ENCODE measurements at regions not wholly inside any gene's neighbourhood (a gene's known extent, or its start where the extent isn't known, plus 50 kb on each side); places are given as distances from the start of the nearest gene placed in this dataset.

GRCh38 chr2:228793116-228793515 is 478.0 kb downstream of the PID1 start:
- no peak for DNase-seq (ENCODE audit: low spot score in 2 of 2)
- no peaks in the 10 kb centered on the region for H3K36me3 ChIP-seq
- no peaks in the 10 kb centered on the region for H3K9me3 ChIP-seq
- TF ChIP-seq CTCF (IDR thresholded peaks at IDR 0.05) = no peak
- H3K27ac ChIP-seq = no peak overlapping the region
- no peak overlapping the region for H3K4me3 ChIP-seq
- intact Hi-C loops (cut with DNase I) = no loop called here
- H3K4me1 ChIP-seq = no peaks in the 10 kb centered on the region
- H3K27me3 ChIP-seq = no peaks in the 10 kb centered on the region

DNA sequence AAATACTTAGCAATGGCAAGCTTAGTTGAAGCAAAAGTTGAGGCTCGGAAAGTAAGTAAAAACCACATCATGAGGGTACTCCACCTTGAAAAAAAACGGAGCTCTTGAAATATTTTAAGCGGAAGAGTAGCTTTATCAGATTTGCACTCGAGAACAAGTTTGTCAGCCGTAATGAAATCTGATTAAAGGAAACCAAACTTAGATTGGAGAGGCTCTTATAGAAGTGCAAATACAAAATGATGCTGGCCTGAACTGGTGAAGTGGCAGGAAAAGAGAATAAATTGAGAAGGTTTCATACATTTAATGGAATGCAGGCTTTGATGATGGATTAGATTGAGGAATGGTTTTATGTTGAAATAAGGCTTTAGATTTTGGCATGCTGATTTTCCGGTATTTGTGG is 484.2 kb downstream of the PID1 start:
- no peak for DNase-seq (ENCODE audit: low spot score in 2 of 2)
- intact Hi-C loops (cut with DNase I) = no loop called here

GRCh38 chr2:228782281-228782680 is 488.8 kb downstream of the PID1 start:
- Histone ChIP-seq H3K4me1 (no peaks in the 10 kb centered on the region), H3K27ac (no peak overlapping the region), H3K36me3 (no peaks in the 10 kb centered on the region), H3K4me3 (no peak overlapping the region), H3K27me3 (no peaks in the 10 kb centered on the region), H3K9me3 (no peaks in the 10 kb centered on the region)
- no peak for DNase-seq (ENCODE audit: low spot score in 2 of 2)
- no peak for TF ChIP-seq CTCF (IDR thresholded peaks at IDR 0.05)
- intact Hi-C loops (cut with DNase I) = no loop called here

More for the DNA sequence above, 484.2 kb downstream of the PID1 start:
- Histone ChIP-seq H3K4me1 (no peaks in the 10 kb centered on the region), H3K27ac (no peak overlapping the region), H3K9me3 (no peaks in the 10 kb centered on the region), H3K4me3 (no peak overlapping the region), H3K36me3 (no peaks in the 10 kb centered on the region), H3K27me3 (no peaks in the 10 kb centered on the region)
- TF ChIP-seq CTCF (IDR thresholded peaks at IDR 0.05) = no peak

DNA sequence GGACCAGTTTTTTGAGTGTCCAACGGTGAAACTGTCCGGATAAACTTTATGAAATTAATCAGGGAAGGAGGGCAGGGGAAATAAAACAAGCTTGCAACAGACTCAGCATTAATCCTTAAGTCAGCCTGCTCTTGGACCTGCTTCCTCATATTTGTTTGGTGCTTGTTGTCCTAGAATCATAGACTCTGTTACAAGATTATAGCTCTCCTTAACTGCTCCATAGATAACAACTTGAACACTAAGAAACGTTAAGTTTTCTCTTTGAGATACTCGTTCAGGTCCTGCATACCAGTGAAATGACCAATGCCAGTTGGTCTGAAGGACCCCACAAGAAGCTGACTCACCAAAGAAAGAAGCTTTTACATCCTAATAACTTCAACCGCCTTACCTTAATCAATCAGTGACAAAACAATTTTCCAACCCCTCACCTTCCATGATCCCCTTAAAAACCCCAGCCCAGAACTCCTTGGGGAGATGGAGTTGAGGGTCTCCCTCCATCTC is 493.2 kb downstream of the PID1 start:
- Histone ChIP-seq H3K4me3 (no peak overlapping the region), H3K36me3 (no peaks in the 10 kb centered on the region), H3K27me3 (no peaks in the 10 kb centered on the region), H3K4me1 (no peaks in the 10 kb centered on the region), H3K9me3 (no peaks in the 10 kb centered on the region), H3K27ac (no peak overlapping the region)
- intact Hi-C loops (cut with DNase I) = no loop called here
- no peak for DNase-seq (ENCODE audit: low spot score in 2 of 2)
- TF ChIP-seq CTCF (IDR thresholded peaks at IDR 0.05) = no peak

GRCh38 chr2:228774548-228774947 is 496.5 kb downstream of the PID1 start:
- no peak overlapping the region for H3K27ac ChIP-seq
- H3K4me3 ChIP-seq = no peak overlapping the region
- no peaks in the 10 kb centered on the region for H3K4me1 ChIP-seq
- H3K36me3 ChIP-seq = no peaks in the 10 kb centered on the region
- H3K9me3 ChIP-seq = no peaks in the 10 kb centered on the region
- no peaks in the 10 kb centered on the region for H3K27me3 ChIP-seq
- DNase-seq (ENCODE audit: low spot score in 2 of 2) = no peak
- intact Hi-C loops (cut with DNase I) = no loop called here
- no peak for TF ChIP-seq CTCF (IDR thresholded peaks at IDR 0.05)

DNA sequence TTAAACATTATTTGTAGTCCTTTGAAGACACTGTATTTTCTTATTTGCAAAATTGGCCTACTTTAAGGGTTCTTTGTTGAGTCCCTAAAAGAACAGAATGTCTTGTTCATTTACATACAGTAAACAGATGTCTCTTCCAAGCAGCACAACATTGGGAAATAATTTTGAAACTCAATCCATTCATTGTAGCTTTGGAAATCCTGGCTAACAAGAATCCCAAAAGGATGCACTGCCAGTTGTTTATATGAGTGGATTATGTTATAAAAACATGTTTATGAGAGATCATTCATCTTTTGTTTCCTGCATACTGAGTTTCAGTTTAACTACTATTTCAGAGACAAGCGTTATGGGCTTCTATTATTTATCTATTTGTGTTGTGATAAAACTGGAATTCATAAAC is 499.3 kb downstream of the PID1 start:
- Histone ChIP-seq H3K4me1 (peaks cover 0 to 12% of the 10 kb centered on the region in 2 donors), H3K36me3 (no peaks in the 10 kb centered on the region), H3K27ac (no peak overlapping the region), H3K9me3 (no peaks in the 10 kb centered on the region), H3K27me3 (no peaks in the 10 kb centered on the region), H3K4me3 (no peak overlapping the region)
- no peak for DNase-seq (ENCODE audit: low spot score in 2 of 2)
- TF ChIP-seq CTCF (IDR thresholded peaks at IDR 0.05) = no peak
- intact Hi-C loops (cut with DNase I) = no loop called here

Measured in ascending aorta (tissue), 2 donors.